GM12878 (cell line): ENCODE measurements at regions not wholly inside any gene's neighbourhood (a gene's known extent, or its start where the extent isn't known, plus 50 kb on each side); places are given as distances from the start of the nearest gene placed in this dataset.

ENCODE experiments used
- CHD2 ChIP-seq: IDR thresholded peaks from 2 replicates; pipeline ENCODE4 v1.6.1; 2011; ENCODE audit warnings: low read depth, low read length, improper control_type of control experiment, borderline replicate concordance
- CTCF ChIP-seq, 3 experiments: IDR thresholded peaks in 2 of 3; conservative IDR thresholded peaks in 1 of 3; 2 replicates each; pipeline ENCODE4 v1.5.1; 2011; ENCODE audit warnings: low read depth in 3 of 3, low read length in 3 of 3, mild to moderate bottlenecking in 3 of 3, control low read depth in 2 of 3, moderate library complexity in 2 of 3, inconsistent platforms in 1 of 3, mixed read lengths in 1 of 3; ENCODE audit not compliant: control insufficient read depth in 2 of 3, insufficient read depth in 1 of 3; ENCODE audit errors: extremely low read depth in 1 of 3
- HDGF ChIP-seq: fragments of 450-650 bp; IDR thresholded peaks from 2 replicates; pipeline ENCODE4 v1.6.1; 2016; ENCODE audit warnings: antibody characterized with exemption
- MAX ChIP-seq: IDR thresholded peaks from 2 replicates; pipeline ENCODE4 v1.6.1; 2012; ENCODE audit warnings: low read depth, low read length, improper control_type of control experiment
- MXI1 ChIP-seq: fragments of 150-350 bp; IDR thresholded peaks from 2 replicates; pipeline ENCODE4 v1.6.1; 2011; ENCODE audit warnings: low read depth, mild to moderate bottlenecking, inconsistent platforms, low read length, improper control_type of control experiment
- POLR2A ChIP-seq: IDR thresholded peaks from 2 replicates; pipeline ENCODE4 v1.6.1; 2011; ENCODE audit warnings: low read depth, mild to moderate bottlenecking, low read length
- RCOR1 ChIP-seq: conservative IDR thresholded peaks from 2 replicates; pipeline ENCODE4 v1.6.1; 2012; ENCODE audit warnings: low read depth, low read length, improper control_type of control experiment
- SUZ12 ChIP-seq: fragments of 200-600 bp; sonication (generic); IDR thresholded peaks from one replicate; pipeline ENCODE4 v1.6.1; 2018; ENCODE audit warnings: antibody characterized with exemption, mild to moderate bottlenecking; ENCODE audit not compliant: unreplicated experiment
- TAF1 ChIP-seq: IDR thresholded peaks from 2 replicates; pipeline ENCODE4 v1.6.1; 2011; ENCODE audit warnings: mild to moderate bottlenecking, low read depth, low read length, borderline replicate concordance
- YY1 ChIP-seq: IDR thresholded peaks from 2 replicates; pipeline ENCODE4 v1.6.1; 2011; ENCODE audit warnings: low read depth, mild to moderate bottlenecking, low read length

GRCh38 chr16:48681520-48681919 is 71.5 kb upstream of the N4BP1 start:
- no peak for TF ChIP-seq CTCF (IDR thresholded peaks at IDR 0.05 in 2 of 3, conservative IDR thresholded peaks at IDR 0.05 in 1 of 3; ENCODE audit: control insufficient read depth in 2 of 3, extremely low read depth in 1 of 3, insufficient read depth in 1 of 3, low read depth in 3 of 3, low read length in 3 of 3)
- TF ChIP-seq POLR2A: no peak
- TF ChIP-seq TAF1: no peak
- TF ChIP-seq MXI1: no peak
- TF ChIP-seq RCOR1: no peak
- TF ChIP-seq YY1: no peak
- TF ChIP-seq CHD2: no peak
- TF ChIP-seq MAX: no peak
- TF ChIP-seq SUZ12: no peak
- TF ChIP-seq HDGF: no peak
